IMR-90 (cell line): ENCODE measurements at regions not wholly inside any gene's neighbourhood (a gene's known extent, or its start where the extent isn't known, plus 50 kb on each side); places are given as distances from the start of the nearest gene placed in this dataset.

ENCODE experiments used
- ATAC-seq: fragments of 200-7000 bp; cut with Tn5 transposase; 2 replicates; pipeline ENCODE4 v1.9.1; 2020; ENCODE audit warnings: low read depth, mild to moderate bottlenecking, moderate library complexity
- BruUV-seq: library from RNA; stranded (reverse); fragments of 400-500 nt; replicated peaks from 2 replicates; lab custom pipeline; 2021; lab: Mats Ljungman, UMichigan
- CTCF ChIA-PET: fragments of 300-600 bp; formaldehyde crosslinking; extraction: SDS; loops from one replicate; lab custom pipeline; 2021; ENCODE audit warnings: antibody characterized with exemption; lab: Yijun Ruan, JAX
- POLR2A ChIA-PET: fragments of 300-600 bp; sonication (Branson Sonifier 250); formaldehyde crosslinking; loops from one replicate; lab custom pipeline; 2022; ENCODE audit warnings: antibody characterized with exemption; ENCODE audit not compliant: unreplicated experiment; lab: Charles Lee
- DNase-seq: peaks from one replicate; pipeline ENCODE4 v3.0.0; 2013
- H2AFZ ChIP-seq: replicated peaks from 2 replicates; pipeline ENCODE3; 2013; ENCODE audit warnings: low read length, mild to moderate bottlenecking; ENCODE audit not compliant: poor library complexity
- H2AK5ac ChIP-seq: 2 replicates; pipeline ENCODE4 v1.6.1; 2013; ENCODE audit warnings: low read depth, low read length, inconsistent platforms
- H2AK9ac ChIP-seq: replicated peaks from 2 replicates; pipeline ENCODE3; 2013; ENCODE audit warnings: mild to moderate bottlenecking, low read depth, low read length, moderate library complexity; ENCODE audit not compliant: poor library complexity
- H2BK120ac ChIP-seq: 2 replicates; pipeline ENCODE4 v1.6.1; 2013; ENCODE audit warnings: low read depth, low read length, inconsistent platforms
- H2BK15ac ChIP-seq: 3 replicates; pipeline ENCODE4 v1.6.1; 2013; ENCODE audit warnings: low read depth, low read length, inconsistent platforms
- H2BK20ac ChIP-seq: 2 replicates; pipeline ENCODE4 v1.6.1; 2013; ENCODE audit warnings: low read depth, mild to moderate bottlenecking, inconsistent platforms, low read length, moderate library complexity
- H2BK5ac ChIP-seq: 2 replicates; pipeline ENCODE4 v1.6.1; 2013; ENCODE audit warnings: mild to moderate bottlenecking, low read depth, low read length, inconsistent platforms; ENCODE audit not compliant: poor library complexity, severe bottlenecking
- H3K14ac ChIP-seq: replicated peaks from 2 replicates; pipeline ENCODE4 v1.6.1; 2013; ENCODE audit warnings: low read depth, low read length, inconsistent platforms
- H3K18ac ChIP-seq: 2 replicates; pipeline ENCODE4 v1.6.1; 2013; ENCODE audit warnings: low read depth, low read length, control low read depth
- H3K23ac ChIP-seq: 2 replicates; pipeline ENCODE4 v1.6.1; 2013; ENCODE audit warnings: low read depth, low read length, inconsistent platforms
- H3K27ac ChIP-seq: 2 replicates; pipeline ENCODE4 v1.5.1; 2013; ENCODE audit warnings: mild to moderate bottlenecking, control low read depth, low read length; ENCODE audit not compliant: insufficient read depth
- H3K27me3 ChIP-seq: 2 replicates; pipeline ENCODE4 v1.6.1; 2013; ENCODE audit warnings: low read length; ENCODE audit not compliant: control insufficient read depth, insufficient read depth
- H3K36me3 ChIP-seq: 2 replicates; pipeline ENCODE4 v1.6.1; 2013; ENCODE audit warnings: low read length, mixed read lengths; ENCODE audit not compliant: control insufficient read depth, insufficient read depth
- H3K4ac ChIP-seq: 2 replicates; pipeline ENCODE4 v1.6.1; 2013; ENCODE audit warnings: low read depth, low read length, inconsistent platforms
- H3K4me1 ChIP-seq: 2 replicates; pipeline ENCODE4 v1.6.1; 2013; ENCODE audit warnings: low read length, mixed read lengths; ENCODE audit not compliant: control insufficient read depth, insufficient read depth
- H3K4me2 ChIP-seq: 2 replicates; pipeline ENCODE4 v1.6.1; 2013; ENCODE audit warnings: low read depth, mild to moderate bottlenecking, control low read depth, low read length, moderate library complexity
- H3K4me3 ChIP-seq: 2 replicates; pipeline ENCODE4 v1.5.1; 2013; ENCODE audit warnings: low read depth, mild to moderate bottlenecking, control low read depth, low read length, moderate library complexity; ENCODE audit not compliant: insufficient read depth
- H3K56ac ChIP-seq: 2 replicates; pipeline ENCODE4 v1.6.1; 2013; ENCODE audit warnings: low read length, inconsistent platforms; ENCODE audit not compliant: insufficient read depth; ENCODE audit errors: extremely low read depth
- H3K79me1 ChIP-seq, 2 experiments: 2 replicates each; pipeline ENCODE4 v1.6.1; 2013; ENCODE audit warnings: low read length in 2 of 2, inconsistent platforms in 1 of 2, low read depth in 1 of 2
- H3K9ac ChIP-seq: 2 replicates; pipeline ENCODE4 v1.6.1; 2013; ENCODE audit warnings: low read depth, low read length, control low read depth
- H3K9me1 ChIP-seq: 2 replicates; pipeline ENCODE4 v1.6.1; 2013; ENCODE audit warnings: low read length, inconsistent platforms; ENCODE audit not compliant: insufficient read depth
- H3K9me3 ChIP-seq: 2 replicates; pipeline ENCODE4 v1.6.1; 2013; ENCODE audit warnings: low read length; ENCODE audit not compliant: control insufficient read depth, insufficient read depth
- H4K20me1 ChIP-seq: 2 replicates; pipeline ENCODE4 v1.6.1; 2013; ENCODE audit warnings: low read length, inconsistent platforms; ENCODE audit not compliant: insufficient read depth
- H4K5ac ChIP-seq: 2 replicates; pipeline ENCODE4 v1.6.1; 2013; ENCODE audit warnings: mild to moderate bottlenecking, low read depth, low read length, control low read depth
- H4K8ac ChIP-seq, 2 experiments: 2 replicates each; pipeline ENCODE4 v1.6.1; 2013; ENCODE audit warnings: low read depth in 2 of 2, low read length in 2 of 2, control low read depth in 1 of 2, inconsistent platforms in 1 of 2
- H4K91ac ChIP-seq: 2 replicates; pipeline ENCODE4 v1.6.1; 2013; ENCODE audit warnings: low read depth, low read length, inconsistent platforms; ENCODE audit not compliant: insufficient read depth
- BHLHE40 ChIP-seq: fragments of 150-350 bp; IDR thresholded peaks from 2 replicates; pipeline ENCODE4 v1.6.1; 2016; ENCODE audit warnings: mild to moderate bottlenecking, low read depth, low read length
- CEBPB ChIP-seq: IDR thresholded peaks from 2 replicates; pipeline ENCODE4 v1.6.1; 2012; ENCODE audit warnings: low read depth, low read length, improper control_type of control experiment
- CHD1 ChIP-seq: IDR thresholded peaks from 2 replicates; pipeline ENCODE4 v1.6.1; 2012; ENCODE audit warnings: low read depth, low read length, improper control_type of control experiment
- MAZ ChIP-seq: IDR thresholded peaks from 2 replicates; pipeline ENCODE4 v1.6.1; 2012; ENCODE audit warnings: low read depth, mild to moderate bottlenecking, low read length, improper control_type of control experiment, moderate library complexity, borderline replicate concordance
- MXI1 ChIP-seq: IDR thresholded peaks from 2 replicates; pipeline ENCODE4 v1.6.1; 2012; ENCODE audit warnings: low read depth, mild to moderate bottlenecking, low read length, moderate library complexity, borderline replicate concordance
- POLR2A ChIP-seq: IDR thresholded peaks from 2 replicates; pipeline ENCODE4 v1.6.1; 2012; ENCODE audit warnings: mild to moderate bottlenecking, low read depth, low read length
- RCOR1 ChIP-seq: IDR thresholded peaks from 2 replicates; pipeline ENCODE4 v1.6.1; 2012; ENCODE audit warnings: mild to moderate bottlenecking, low read length, improper control_type of control experiment; ENCODE audit not compliant: insufficient replicate concordance
- RFX5 ChIP-seq: IDR thresholded peaks from 2 replicates; pipeline ENCODE4 v1.8.0; 2012; ENCODE audit warnings: low read depth, mild to moderate bottlenecking, low read length, moderate library complexity
- SMC3 ChIP-seq: fragments of 150-350 bp; IDR thresholded peaks from 2 replicates; pipeline ENCODE4 v1.6.1; 2016; ENCODE audit warnings: low read depth, mild to moderate bottlenecking, antibody characterized with exemption, low read length, moderate library complexity
- WGBS, 2 experiments: methylation state at CpG; one replicate each; pipeline versions ENCODE4 v1.1.5 to v1.1.7; 2013; ENCODE audit warnings: missing lambda C conversion rate in 2 of 2; ENCODE audit not compliant: insufficient read length in 1 of 2; ENCODE audit errors: extremely low coverage in 2 of 2; 5-methylcytosine and 5-hydroxymethylcytosine counted together
- dilution Hi-C: fragments of 300-500 bp; cut with HindIII; formaldehyde crosslinking; loops from one replicate; pipeline ENCODE4 v1.14.3; 2018; ENCODE audit warnings: low sequenced_read_pairs; ENCODE audit not compliant: unreplicated experiment
- in situ Hi-C: fragments of 300-500 bp; cut with MboI; formaldehyde crosslinking; loops from 3 replicates; pipeline ENCODE4 v1.14.3; 2019; ENCODE audit warnings: low sequenced_read_pairs, inconsistent platforms, mixed read lengths
- intact Hi-C: fragments of 100-400 bp; cut with micrococcal nuclease; formaldehyde crosslinking; loops from 2 replicates; pipeline ENCODE4 v1.10.0; 2022
- TF ChIP-seq, protein P1 (sequence below): fragments of 150-350 bp; IDR thresholded peaks from 2 replicates; pipeline ENCODE4 v1.6.1; 2017; ENCODE audit warnings: mild to moderate bottlenecking, antibody characterized with exemption, low read length, low read depth
- TF ChIP-seq, protein P2 (sequence below): fragments of 150-350 bp; IDR thresholded peaks from 2 replicates; pipeline ENCODE4 v1.6.1; 2016; ENCODE audit warnings: low read depth, mild to moderate bottlenecking, low read length, moderate library complexity, borderline replicate concordance
- TF ChIP-seq, protein P3 (sequence below): conservative IDR thresholded peaks from 2 replicates; pipeline ENCODE4 v1.5.1; 2012; ENCODE audit warnings: mild to moderate bottlenecking, low read depth, low read length, improper control_type of control experiment

DNA sequence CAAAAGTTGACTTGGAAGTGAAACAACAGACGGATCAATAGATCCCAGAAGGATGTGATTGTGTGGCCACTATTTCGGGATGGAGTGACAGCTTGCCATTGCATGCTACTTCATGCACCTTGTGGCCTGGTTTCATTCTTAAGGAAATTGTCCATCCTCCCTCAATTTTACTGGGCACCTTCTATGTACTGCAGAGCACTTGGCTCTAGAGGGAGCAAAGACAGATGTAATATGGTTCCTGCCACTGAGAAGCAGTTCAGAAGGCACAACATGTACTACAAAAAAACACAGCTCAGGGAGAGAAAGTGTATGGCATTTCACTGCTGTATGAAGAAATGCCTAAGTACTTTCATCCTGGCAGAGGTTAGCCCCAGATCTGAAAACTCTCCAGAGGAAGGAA is 91.9 kb downstream of the FOXA2 start:
- TF ChIP-seq MAZ (no peak), CEBPB (no peak), MXI1 (no peak), RFX5 (no peak), RCOR1 (no peak), CHD1 (no peak), POLR2A (no peak), BHLHE40 (no peak), SMC3 (no peak)
- TF ChIP-seq, protein P1, sequence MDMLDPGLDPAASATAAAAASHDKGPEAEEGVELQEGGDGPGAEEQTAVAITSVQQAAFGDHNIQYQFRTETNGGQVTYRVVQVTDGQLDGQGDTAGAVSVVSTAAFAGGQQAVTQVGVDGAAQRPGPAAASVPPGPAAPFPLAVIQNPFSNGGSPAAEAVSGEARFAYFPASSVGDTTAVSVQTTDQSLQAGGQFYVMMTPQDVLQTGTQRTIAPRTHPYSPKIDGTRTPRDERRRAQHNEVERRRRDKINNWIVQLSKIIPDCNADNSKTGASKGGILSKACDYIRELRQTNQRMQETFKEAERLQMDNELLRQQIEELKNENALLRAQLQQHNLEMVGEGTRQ: no peak
- TF ChIP-seq, protein P2, sequence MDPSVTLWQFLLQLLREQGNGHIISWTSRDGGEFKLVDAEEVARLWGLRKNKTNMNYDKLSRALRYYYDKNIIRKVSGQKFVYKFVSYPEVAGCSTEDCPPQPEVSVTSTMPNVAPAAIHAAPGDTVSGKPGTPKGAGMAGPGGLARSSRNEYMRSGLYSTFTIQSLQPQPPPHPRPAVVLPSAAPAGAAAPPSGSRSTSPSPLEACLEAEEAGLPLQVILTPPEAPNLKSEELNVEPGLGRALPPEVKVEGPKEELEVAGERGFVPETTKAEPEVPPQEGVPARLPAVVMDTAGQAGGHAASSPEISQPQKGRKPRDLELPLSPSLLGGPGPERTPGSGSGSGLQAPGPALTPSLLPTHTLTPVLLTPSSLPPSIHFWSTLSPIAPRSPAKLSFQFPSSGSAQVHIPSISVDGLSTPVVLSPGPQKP: no peak
- TF ChIP-seq, protein P3, sequence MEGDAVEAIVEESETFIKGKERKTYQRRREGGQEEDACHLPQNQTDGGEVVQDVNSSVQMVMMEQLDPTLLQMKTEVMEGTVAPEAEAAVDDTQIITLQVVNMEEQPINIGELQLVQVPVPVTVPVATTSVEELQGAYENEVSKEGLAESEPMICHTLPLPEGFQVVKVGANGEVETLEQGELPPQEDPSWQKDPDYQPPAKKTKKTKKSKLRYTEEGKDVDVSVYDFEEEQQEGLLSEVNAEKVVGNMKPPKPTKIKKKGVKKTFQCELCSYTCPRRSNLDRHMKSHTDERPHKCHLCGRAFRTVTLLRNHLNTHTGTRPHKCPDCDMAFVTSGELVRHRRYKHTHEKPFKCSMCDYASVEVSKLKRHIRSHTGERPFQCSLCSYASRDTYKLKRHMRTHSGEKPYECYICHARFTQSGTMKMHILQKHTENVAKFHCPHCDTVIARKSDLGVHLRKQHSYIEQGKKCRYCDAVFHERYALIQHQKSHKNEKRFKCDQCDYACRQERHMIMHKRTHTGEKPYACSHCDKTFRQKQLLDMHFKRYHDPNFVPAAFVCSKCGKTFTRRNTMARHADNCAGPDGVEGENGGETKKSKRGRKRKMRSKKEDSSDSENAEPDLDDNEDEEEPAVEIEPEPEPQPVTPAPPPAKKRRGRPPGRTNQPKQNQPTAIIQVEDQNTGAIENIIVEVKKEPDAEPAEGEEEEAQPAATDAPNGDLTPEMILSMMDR: no peak
- Histone ChIP-seq H3K9ac (no peak overlapping the region), H2BK120ac (no peak overlapping the region), H3K4me1 (no peaks in the 10 kb centered on the region), H4K91ac (no peak overlapping the region), H3K23ac (no peak overlapping the region), H2AK9ac (no peak overlapping the region), H4K20me1 (no peaks in the 10 kb centered on the region), H3K27me3 (no peaks in the 10 kb centered on the region), H3K36me3 (no peaks in the 10 kb centered on the region), H2BK20ac (no peak overlapping the region), H4K8ac (no peak overlapping the region), H3K79me1 (no peaks in the 10 kb centered on the region), H2BK15ac (no peak overlapping the region), H3K56ac (no peak overlapping the region), H3K27ac (no peak overlapping the region), H2AK5ac (no peak overlapping the region), H3K18ac (no peak overlapping the region), H3K4me2 (no peak overlapping the region), H3K4me3 (no peak overlapping the region), H3K9me1 (no peaks in the 10 kb centered on the region), H4K5ac (no peak overlapping the region), H2BK5ac (no peak overlapping the region), H3K4ac (no peak overlapping the region), H2AFZ (no peak overlapping the region), H3K14ac (no peak overlapping the region), H3K9me3 (peaks cover 3% of the 10 kb centered on the region)
- dilution Hi-C loops: no loop called here
- in situ Hi-C loops: no loop called here
- intact Hi-C loops: no loop called here
- POLR2A ChIA-PET: no interaction called here
- DNase-seq: no peak
- BruUV-seq: no TSS peak
- WGBS, 2 experiments: no CpG with 5 or more reads among the region's 2 CpGs
- ATAC-seq: no peak
- CTCF ChIA-PET: no interaction called here
